ENCODE measurements at regions not wholly inside any gene's neighbourhood (a gene's known extent, or its start where the extent isn't known, plus 50 kb on each side); places are given as distances from the start of the nearest gene placed in this dataset.

DNA sequence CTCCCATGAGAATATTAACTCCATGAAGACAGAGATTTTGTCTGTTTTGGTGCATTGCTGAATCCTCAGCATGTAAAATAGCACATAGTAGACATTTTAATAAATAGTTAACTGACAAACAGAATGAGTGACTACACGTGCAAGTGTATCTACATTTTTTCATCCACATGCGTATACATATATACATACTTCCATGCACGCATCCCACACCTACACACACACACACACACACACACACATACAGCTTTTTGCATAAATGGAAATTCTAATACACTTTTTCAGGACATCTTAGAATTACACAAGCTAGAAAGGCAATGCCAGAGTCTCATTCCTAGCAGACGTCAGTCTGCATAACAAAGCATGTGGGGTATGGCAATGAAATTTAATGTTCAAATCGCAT is 139.7 kb upstream of the LRFN2 start:
- TF ChIP-seq, protein P1, sequence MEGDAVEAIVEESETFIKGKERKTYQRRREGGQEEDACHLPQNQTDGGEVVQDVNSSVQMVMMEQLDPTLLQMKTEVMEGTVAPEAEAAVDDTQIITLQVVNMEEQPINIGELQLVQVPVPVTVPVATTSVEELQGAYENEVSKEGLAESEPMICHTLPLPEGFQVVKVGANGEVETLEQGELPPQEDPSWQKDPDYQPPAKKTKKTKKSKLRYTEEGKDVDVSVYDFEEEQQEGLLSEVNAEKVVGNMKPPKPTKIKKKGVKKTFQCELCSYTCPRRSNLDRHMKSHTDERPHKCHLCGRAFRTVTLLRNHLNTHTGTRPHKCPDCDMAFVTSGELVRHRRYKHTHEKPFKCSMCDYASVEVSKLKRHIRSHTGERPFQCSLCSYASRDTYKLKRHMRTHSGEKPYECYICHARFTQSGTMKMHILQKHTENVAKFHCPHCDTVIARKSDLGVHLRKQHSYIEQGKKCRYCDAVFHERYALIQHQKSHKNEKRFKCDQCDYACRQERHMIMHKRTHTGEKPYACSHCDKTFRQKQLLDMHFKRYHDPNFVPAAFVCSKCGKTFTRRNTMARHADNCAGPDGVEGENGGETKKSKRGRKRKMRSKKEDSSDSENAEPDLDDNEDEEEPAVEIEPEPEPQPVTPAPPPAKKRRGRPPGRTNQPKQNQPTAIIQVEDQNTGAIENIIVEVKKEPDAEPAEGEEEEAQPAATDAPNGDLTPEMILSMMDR (IDR thresholded peaks at IDR 0.05; ENCODE audit: low read length), result no peak
- no peak for TF ChIP-seq EZH2phosphoT487 (IDR thresholded peaks at IDR 0.05; ENCODE audit: low read length)
- no peak for TF ChIP-seq EZH2 (optimal IDR thresholded peaks at IDR 0.05; ENCODE audit: low read depth, low read length)
- Histone ChIP-seq H3K9me2 (replicated peaks; ENCODE audit: insufficient read depth, low read length) (no peaks in the 10 kb centered on the region), H3K79me2 (ENCODE audit: low read length) (no peaks in the 10 kb centered on the region), H3K27me3 (replicated peaks; ENCODE audit: insufficient read depth, low read length) (no peaks in the 10 kb centered on the region), H3F3A (ENCODE audit: insufficient read depth, low read length) (no peaks in the 10 kb centered on the region), H3K4me3 (ENCODE audit: low read length) (no peak overlapping the region), H3K4me2 (ENCODE audit: low read depth, low read length) (no peak overlapping the region), H3K36me3 (replicated peaks; ENCODE audit: insufficient read depth, low read length) (no peaks in the 10 kb centered on the region), H3K9ac (ENCODE audit: low read length) (no peak overlapping the region), H3K4me1 (ENCODE audit: low read length) (no peaks in the 10 kb centered on the region), H3K27ac (ENCODE audit: low read length) (no peak overlapping the region), H4K20me1 (ENCODE audit: insufficient read depth, low read length) (no peaks in the 10 kb centered on the region), H2AFZ (ENCODE audit: low read length) (no peak overlapping the region), H3K9me3 (replicated peaks; ENCODE audit: insufficient read depth, low read length) (no peaks in the 10 kb centered on the region)
- no peak for DNase-seq

DNA sequence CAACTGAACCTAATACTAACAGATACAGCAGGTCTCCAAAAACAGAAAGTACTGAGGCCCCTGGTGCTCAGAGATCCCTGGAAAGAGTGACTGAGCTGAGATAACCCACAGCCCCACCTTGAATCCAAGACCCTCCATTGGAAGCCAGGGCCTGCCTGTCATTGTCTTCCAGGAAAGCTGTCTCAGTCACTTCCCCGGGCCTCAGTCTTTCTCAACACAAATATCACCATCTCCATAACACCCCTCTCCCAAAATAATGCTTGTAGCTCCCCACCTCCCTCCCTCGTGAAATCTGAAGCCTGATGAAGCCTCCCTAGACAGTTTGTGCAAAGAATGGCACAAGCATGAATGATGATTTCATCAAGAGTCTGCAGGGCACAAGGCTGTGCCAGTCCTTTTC is 138.2 kb upstream of the LRFN2 start:
- H3K9me3 ChIP-seq (replicated peaks; ENCODE audit: insufficient read depth, low read length), result no peaks in the 10 kb centered on the region
- H2AFZ ChIP-seq (ENCODE audit: low read length), result no peak overlapping the region

DNA sequence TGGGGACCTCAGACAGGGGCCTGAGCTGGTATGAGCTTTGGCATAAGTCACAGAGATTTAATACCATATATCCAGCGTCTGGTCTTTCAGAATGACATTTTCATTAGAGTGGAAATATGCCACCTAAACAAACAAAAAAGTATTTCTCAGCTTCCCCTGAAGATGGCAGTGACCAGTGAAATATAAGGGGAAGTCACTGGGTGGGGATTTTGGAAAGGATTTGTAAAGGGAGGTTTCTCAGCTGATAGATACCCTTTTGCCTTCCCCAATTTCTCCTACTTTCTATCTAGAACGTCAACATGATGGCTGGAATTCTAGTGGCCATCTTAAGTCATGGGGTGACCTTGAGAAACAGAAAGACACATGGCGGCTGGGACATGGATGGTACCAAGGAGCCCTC is 137.7 kb upstream of the LRFN2 start:
- H3K4me1 ChIP-seq (ENCODE audit: low read length), result no peaks in the 10 kb centered on the region
- no peak for DNase-seq
- H3K27ac ChIP-seq (ENCODE audit: low read length), result no peak overlapping the region
- H3K9me3 ChIP-seq (replicated peaks; ENCODE audit: insufficient read depth, low read length), result no peaks in the 10 kb centered on the region
- no peaks in the 10 kb centered on the region for H3K36me3 ChIP-seq (replicated peaks; ENCODE audit: insufficient read depth, low read length)
- no peaks in the 10 kb centered on the region for H3K79me2 ChIP-seq (ENCODE audit: low read length)
- H3K9me2 ChIP-seq (replicated peaks; ENCODE audit: insufficient read depth, low read length), result no peaks in the 10 kb centered on the region
- TF ChIP-seq, protein P1 (IDR thresholded peaks at IDR 0.05; ENCODE audit: low read length), result no peak
- TF ChIP-seq EZH2 (optimal IDR thresholded peaks at IDR 0.05; ENCODE audit: low read depth, low read length) (no peak), EZH2phosphoT487 (IDR thresholded peaks at IDR 0.05; ENCODE audit: low read length) (no peak)
- no peak overlapping the region for H3K4me2 ChIP-seq (ENCODE audit: low read depth, low read length)
- no peak overlapping the region for H2AFZ ChIP-seq (ENCODE audit: low read length)
- H4K20me1 ChIP-seq (ENCODE audit: insufficient read depth, low read length), result no peaks in the 10 kb centered on the region
- no peaks in the 10 kb centered on the region for H3K27me3 ChIP-seq (replicated peaks; ENCODE audit: insufficient read depth, low read length)
- H3K9ac ChIP-seq (ENCODE audit: low read length), result no peak overlapping the region
- no peaks in the 10 kb centered on the region for H3F3A ChIP-seq (ENCODE audit: insufficient read depth, low read length)
- no peak overlapping the region for H3K4me3 ChIP-seq (ENCODE audit: low read length)

More for the DNA sequence above, 138.2 kb upstream of the LRFN2 start:
- no peaks in the 10 kb centered on the region for H3K27me3 ChIP-seq (replicated peaks; ENCODE audit: insufficient read depth, low read length)
- H3K27ac ChIP-seq (ENCODE audit: low read length), result no peak overlapping the region
- no peak overlapping the region for H3K4me2 ChIP-seq (ENCODE audit: low read depth, low read length)
- no peaks in the 10 kb centered on the region for H3K36me3 ChIP-seq (replicated peaks; ENCODE audit: insufficient read depth, low read length)
- no peak overlapping the region for H3K9ac ChIP-seq (ENCODE audit: low read length)
- H3K4me1 ChIP-seq (ENCODE audit: low read length), result no peaks in the 10 kb centered on the region
- H3K9me2 ChIP-seq (replicated peaks; ENCODE audit: insufficient read depth, low read length), result no peaks in the 10 kb centered on the region
- H3K4me3 ChIP-seq (ENCODE audit: low read length), result no peak overlapping the region
- H3K79me2 ChIP-seq (ENCODE audit: low read length), result no peaks in the 10 kb centered on the region
- H4K20me1 ChIP-seq (ENCODE audit: insufficient read depth, low read length), result no peaks in the 10 kb centered on the region
- H3F3A ChIP-seq (ENCODE audit: insufficient read depth, low read length), result no peaks in the 10 kb centered on the region
- TF ChIP-seq EZH2 (optimal IDR thresholded peaks at IDR 0.05; ENCODE audit: low read depth, low read length) (no peak), EZH2phosphoT487 (IDR thresholded peaks at IDR 0.05; ENCODE audit: low read length) (no peak)
- TF ChIP-seq, protein P1 (IDR thresholded peaks at IDR 0.05; ENCODE audit: low read length), result no peak
- no peak for DNase-seq

Data from MM.1S (cell line).